GM12878 (cell line): ENCODE measurements at regions not wholly inside any gene's neighbourhood (a gene's known extent, or its start where the extent isn't known, plus 50 kb on each side); places are given as distances from the start of the nearest gene placed in this dataset.

Experiments used
- ATAC-seq: fragments of 200-7000 bp; cut with Tn5 transposase; 3 replicates; pipeline ENCODE4 v1.9.1; 2020; ENCODE audit warnings: mild to moderate bottlenecking, moderate library complexity
- BruUV-seq: library from RNA; stranded (reverse); fragments of 400-500 nt; replicated peaks from 2 replicates; lab custom pipeline; 2021; lab: Mats Ljungman, UMichigan
- CTCF ChIA-PET: fragments of 300-600 bp; sonication (Branson Sonifier 250); formaldehyde crosslinking; extraction: SDS; loops from one replicate; lab custom pipeline; 2021; ENCODE audit warnings: inconsistent platforms; lab: Yijun Ruan, JAX
- POLR2A ChIA-PET: fragments of 350-600 bp; formaldehyde crosslinking; extraction: SDS; loops from one replicate; lab custom pipeline; 2021; ENCODE audit warnings: inconsistent platforms; lab: Charles Lee
- RAD21 ChIA-PET: fragments of 300-600 bp; sonication (Branson Sonifier 250); formaldehyde crosslinking; loops from one replicate; lab custom pipeline; 2023; ENCODE audit warnings: antibody characterized with exemption; ENCODE audit not compliant: unreplicated experiment; lab: Charles Lee
- SMC1A ChIA-PET: fragments of 300-600 bp; sonication (Branson Sonifier 250); formaldehyde crosslinking; loops from one replicate; lab custom pipeline; 2023; ENCODE audit not compliant: unreplicated experiment, uncharacterized antibody; lab: Charles Lee
- DNase-seq: peaks from one replicate; pipeline ENCODE4 v3.0.0-alpha.2; 2011; ENCODE audit warnings: low read depth, low spot score
- FAIRE-seq: peaks from 3 replicates; lab custom pipeline; 2011; peaks lifted over from hg19 to GRCh38; lab: Jason Lieb, UNC
- H2AFZ ChIP-seq: 2 replicates; pipeline ENCODE4 v1.6.0; 2011; ENCODE audit warnings: low read depth, low read length, control low read depth; ENCODE audit not compliant: control insufficient read depth
- H3K27ac ChIP-seq: 2 replicates; pipeline ENCODE4 v1.5.1; 2011; ENCODE audit warnings: control low read depth; ENCODE audit not compliant: control insufficient read depth, insufficient read depth
- H3K27me3 ChIP-seq, 2 experiments: replicated peaks in 1 of 2; 2 replicates each; pipeline versions ENCODE4 v1.6.0 to v1.6.1; 2011; ENCODE audit warnings: low read length in 1 of 2; ENCODE audit not compliant: control insufficient read depth in 2 of 2, insufficient read depth in 2 of 2
- H3K36me3 ChIP-seq, 2 experiments: 2 replicates each; pipeline ENCODE4 v1.5.1; 2011; ENCODE audit warnings: low read length in 1 of 2; ENCODE audit not compliant: control insufficient read depth in 2 of 2, insufficient read depth in 2 of 2
- H3K4me1 ChIP-seq: 2 replicates; pipeline ENCODE4 v1.6.1; 2011; ENCODE audit warnings: mild to moderate bottlenecking, low read length, moderate library complexity, mixed read lengths; ENCODE audit not compliant: control insufficient read depth, insufficient read depth
- H3K4me2 ChIP-seq: 2 replicates; pipeline ENCODE4 v1.6.0; 2011; ENCODE audit warnings: control low read depth; ENCODE audit not compliant: control insufficient read depth, insufficient read depth
- H3K4me3 ChIP-seq: fragments of 200-600 bp; sonication (generic); 2 replicates; pipeline ENCODE4 v1.5.1; 2016
- H3K79me2 ChIP-seq: 2 replicates; pipeline ENCODE4 v1.6.0; 2011; ENCODE audit warnings: low read length; ENCODE audit not compliant: control insufficient read depth, insufficient read depth
- H3K9ac ChIP-seq: 2 replicates; pipeline ENCODE4 v1.8.0; 2011; ENCODE audit warnings: low read length, control low read depth, mixed read lengths; ENCODE audit not compliant: control insufficient read depth, insufficient read depth
- H3K9me3 ChIP-seq: replicated peaks from 3 replicates; pipeline ENCODE4 v1.5.1; 2011; ENCODE audit warnings: mild to moderate bottlenecking, low read length; ENCODE audit not compliant: control insufficient read depth, insufficient read depth
- H4K20me1 ChIP-seq: 2 replicates; pipeline ENCODE4 v1.6.0; 2011; ENCODE audit not compliant: control insufficient read depth, insufficient read depth
- CBX5 ChIP-seq: sonication (generic); IDR thresholded peaks from 2 replicates; pipeline ENCODE4 v1.6.1; 2016; ENCODE audit warnings: low read depth, moderate library complexity, mild to moderate bottlenecking, inconsistent platforms
- CREB1 ChIP-seq: IDR thresholded peaks from 2 replicates; pipeline ENCODE4 v1.6.1; 2012; ENCODE audit warnings: low read depth, mild to moderate bottlenecking, inconsistent platforms
- IKZF1 ChIP-seq: fragments of 450-650 bp; conservative IDR thresholded peaks from 2 replicates; pipeline ENCODE4 v1.6.1; 2017; ENCODE audit warnings: antibody characterized with exemption, mild to moderate bottlenecking
- JUNB ChIP-seq: IDR thresholded peaks from 2 replicates; pipeline ENCODE4 v1.6.1; 2016; ENCODE audit warnings: antibody characterized with exemption, mild to moderate bottlenecking
- MTA2 ChIP-seq: fragments of 450-650 bp; IDR thresholded peaks from 2 replicates; pipeline ENCODE4 v1.6.1; 2016; ENCODE audit warnings: low read depth, mild to moderate bottlenecking, moderate library complexity
- PML ChIP-seq: IDR thresholded peaks from 2 replicates; pipeline ENCODE4 v1.6.1; 2012; ENCODE audit warnings: low read length, inconsistent platforms
- POLR2A ChIP-seq: IDR thresholded peaks from 2 replicates; pipeline ENCODE4 v1.6.1; 2011; ENCODE audit warnings: low read depth, mild to moderate bottlenecking, low read length
- RUNX3 ChIP-seq: IDR thresholded peaks from 2 replicates; pipeline ENCODE4 v1.6.1; 2012; ENCODE audit warnings: low read length, inconsistent platforms
- SMAD5 ChIP-seq: IDR thresholded peaks from 2 replicates; pipeline ENCODE4 v1.6.1; 2016; ENCODE audit warnings: antibody characterized with exemption, low read depth
- SRF ChIP-seq, 2 experiments: IDR thresholded peaks; 2 replicates each; pipeline ENCODE4 v1.6.1; 2011; ENCODE audit warnings: low read depth in 2 of 2, low read length in 2 of 2, mild to moderate bottlenecking in 1 of 2, moderate library complexity in 1 of 2
- WGBS: methylation state at CpG from one replicate; pipeline ENCODE4 v1.1.6; 2016; ENCODE audit warnings: low lambda C conversion rate; ENCODE audit not compliant: insufficient replicate concordance, insufficient coverage; ENCODE audit errors: missing lambda C conversion rate; 5-methylcytosine and 5-hydroxymethylcytosine counted together
- in situ Hi-C: fragments of 300-500 bp; cut with MboI; formaldehyde crosslinking; loops from 9 replicates; pipeline ENCODE4 v1.14.3; 2018; ENCODE audit warnings: mixed read lengths
- intact Hi-C: fragments of 100-400 bp; cut with micrococcal nuclease; formaldehyde crosslinking; loops from one replicate; pipeline ENCODE4 v1.14.2; 2022; ENCODE audit not compliant: unreplicated experiment
- TF ChIP-seq, protein P1 (sequence below): IDR thresholded peaks from 2 replicates; pipeline ENCODE4 v1.6.1; 2011; ENCODE audit warnings: low read depth, low read length, improper control_type of control experiment, borderline replicate concordance

DNA sequence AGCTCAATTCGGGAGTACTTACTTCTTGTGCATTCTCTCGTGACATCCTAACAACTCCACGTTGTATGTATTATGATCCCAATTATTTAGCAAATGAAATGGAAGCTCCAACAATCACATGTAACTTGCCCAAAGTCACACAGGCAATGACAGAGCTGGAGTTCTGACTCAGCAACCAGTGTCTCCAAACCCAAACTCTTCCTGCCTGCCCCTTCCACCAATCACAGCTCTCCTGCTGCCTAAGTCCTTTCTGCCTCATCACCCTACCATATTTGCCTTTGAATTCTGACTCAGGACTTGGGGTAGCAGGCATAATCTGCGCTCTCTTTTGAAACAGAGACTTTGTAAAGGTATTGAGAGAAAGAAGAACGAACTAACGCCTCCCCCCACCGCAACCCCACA is 245.2 kb upstream of the MAF start:
- TF ChIP-seq, protein P1, sequence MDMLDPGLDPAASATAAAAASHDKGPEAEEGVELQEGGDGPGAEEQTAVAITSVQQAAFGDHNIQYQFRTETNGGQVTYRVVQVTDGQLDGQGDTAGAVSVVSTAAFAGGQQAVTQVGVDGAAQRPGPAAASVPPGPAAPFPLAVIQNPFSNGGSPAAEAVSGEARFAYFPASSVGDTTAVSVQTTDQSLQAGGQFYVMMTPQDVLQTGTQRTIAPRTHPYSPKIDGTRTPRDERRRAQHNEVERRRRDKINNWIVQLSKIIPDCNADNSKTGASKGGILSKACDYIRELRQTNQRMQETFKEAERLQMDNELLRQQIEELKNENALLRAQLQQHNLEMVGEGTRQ = no peak
- TF ChIP-seq CBX5 (0 out of 2 replicates have a peak, but pooled peaks have one; percentile 4), SMAD5 (0 out of 2 replicates have a peak, but pooled peaks have one; percentile 34), IKZF1 (no peak), MTA2 (no peak), RUNX3 (peak; percentile 38; the same call in 1 of the 2 replicates), POLR2A (peak; percentile 8; the same call in 1 of the 2 replicates), SRF (IDR thresholded peaks at IDR 0.05; ENCODE audit: low read depth in 2 of 2, low read length in 2 of 2) (peak in 1 of 2 experiments; percentile 68; a peak in 1 of 4 replicates), CREB1 (0 out of 2 replicates have a peak, but pooled peaks have one; percentile 24), JUNB (peak; percentile 7; the same call in 1 of the 2 replicates), PML (peak; percentile 53; the same call in 1 of the 2 replicates)
- FAIRE-seq = no peak

More for the DNA sequence above, 245.2 kb upstream of the MAF start:
- ATAC-seq (no peak), DNase-seq (no peak)
- peak overlapping the region; percentile 89 for H3K27ac ChIP-seq
- WGBS = 69% methylated on average over 7 of the region's 7 CpGs
- ChIA-PET RAD21 (no interaction called here), CTCF (no interaction called here), POLR2A (no interaction called here), SMC1A (no interaction called here)
- H3K4me2 ChIP-seq = peak overlapping the region; percentile 30; the same call in 1 of the 2 replicates
- H4K20me1 ChIP-seq = no peaks in the 10 kb centered on the region
- no TSS peak for BruUV-seq
- no peaks in the 10 kb centered on the region; the same call in 2 of the 3 replicates for H3K9me3 ChIP-seq
- intact Hi-C loops = no loop called here
- H3K9ac ChIP-seq = peak overlapping the region; percentile 60; the same call in 1 of the 2 replicates
- H3K4me3 ChIP-seq = no peak overlapping the region
- H2AFZ ChIP-seq = no peak overlapping the region; the same call in 1 of the 2 replicates
- H3K27me3 ChIP-seq = no peaks in the 10 kb centered on the region
- no peaks in the 10 kb centered on the region for H3K36me3 ChIP-seq
- peaks cover 28% of the 10 kb centered on the region for H3K4me1 ChIP-seq
- in situ Hi-C loops = no loop called here
- no peaks in the 10 kb centered on the region for H3K79me2 ChIP-seq
